Endodermal cell (in vitro differentiated cells): ENCODE measurements at regions not wholly inside any gene's neighbourhood (a gene's known extent, or its start where the extent isn't known, plus 50 kb on each side); places are given as distances from the start of the nearest gene placed in this dataset.

Source experiments
- DNase-seq: peaks from one replicate; pipeline ENCODE4 v3.0.0-alpha.2; 2017
- H3K27ac ChIP-seq: 2 replicates; pipeline ENCODE4 v1.5.1; 2013; ENCODE audit warnings: mild to moderate bottlenecking, low read depth, low read length, moderate library complexity
- H3K27me3 ChIP-seq: 2 replicates; pipeline ENCODE4 v1.6.1; 2013; ENCODE audit warnings: mild to moderate bottlenecking, low read length, moderate library complexity; ENCODE audit not compliant: insufficient read depth, control insufficient read depth, poor library complexity, severe bottlenecking
- H3K36me3 ChIP-seq: 2 replicates; pipeline ENCODE4 v1.7.0; 2013; ENCODE audit warnings: mild to moderate bottlenecking, low read length, moderate library complexity; ENCODE audit not compliant: control insufficient read depth, insufficient read depth
- H3K4me1 ChIP-seq: one replicate; pipeline ENCODE4 v1.7.0; 2013; ENCODE audit warnings: low read length; ENCODE audit not compliant: control insufficient read depth, insufficient read depth
- H3K4me3 ChIP-seq: 2 replicates; pipeline ENCODE4 v1.5.1; 2013; ENCODE audit warnings: mild to moderate bottlenecking, low read length, moderate library complexity
- H3K9ac ChIP-seq: 2 replicates; pipeline ENCODE4 v1.6.1; 2013; ENCODE audit warnings: mild to moderate bottlenecking, low read length, moderate library complexity; ENCODE audit not compliant: poor library complexity, severe bottlenecking; ENCODE audit errors: extremely low read depth
- H3K9me3 ChIP-seq: 2 replicates; pipeline ENCODE4 v1.6.1; 2013; ENCODE audit warnings: mild to moderate bottlenecking, low read length, moderate library complexity; ENCODE audit not compliant: control insufficient read depth
- H3K27ac Mint-ChIP-seq: 2 replicates; pipeline ENCODE4 v1.8.0; 2020; ENCODE audit warnings: mixed read lengths
- H3K27me3 Mint-ChIP-seq: 2 replicates; pipeline ENCODE4 v1.8.0; 2021; ENCODE audit warnings: mild to moderate bottlenecking, mixed read lengths; ENCODE audit not compliant: insufficient read depth
- H3K36me3 Mint-ChIP-seq: 2 replicates; pipeline ENCODE4 v1.8.0; 2020; ENCODE audit warnings: low read depth, mixed read lengths
- H3K4me1 Mint-ChIP-seq: 2 replicates; pipeline ENCODE4 v1.8.0; 2020; ENCODE audit warnings: mixed read lengths
- H3K4me3 Mint-ChIP-seq: 2 replicates; pipeline ENCODE4 v1.8.0; 2020; ENCODE audit warnings: mild to moderate bottlenecking, moderate library complexity, mixed read lengths
- H3K9me3 Mint-ChIP-seq: 2 replicates; pipeline ENCODE4 v1.8.0; 2020; ENCODE audit warnings: mild to moderate bottlenecking, mixed read lengths
- CTCF ChIP-seq: fragments of 200-600 bp; sonication (generic); conservative IDR thresholded peaks from 2 replicates; pipeline ENCODE4 v1.5.0; 2021; ENCODE audit warnings: antibody characterized with exemption, mild to moderate bottlenecking
- WGBS, 2 experiments: methylation state at CpG; one replicate each; pipeline versions ENCODE4 v1.1.5 to v1.1.7; 2013; ENCODE audit warnings: missing lambda C conversion rate in 2 of 2, mixed read lengths in 1 of 2; ENCODE audit not compliant: insufficient coverage in 1 of 2, insufficient read length in 1 of 2; 5-methylcytosine and 5-hydroxymethylcytosine counted together

DNA sequence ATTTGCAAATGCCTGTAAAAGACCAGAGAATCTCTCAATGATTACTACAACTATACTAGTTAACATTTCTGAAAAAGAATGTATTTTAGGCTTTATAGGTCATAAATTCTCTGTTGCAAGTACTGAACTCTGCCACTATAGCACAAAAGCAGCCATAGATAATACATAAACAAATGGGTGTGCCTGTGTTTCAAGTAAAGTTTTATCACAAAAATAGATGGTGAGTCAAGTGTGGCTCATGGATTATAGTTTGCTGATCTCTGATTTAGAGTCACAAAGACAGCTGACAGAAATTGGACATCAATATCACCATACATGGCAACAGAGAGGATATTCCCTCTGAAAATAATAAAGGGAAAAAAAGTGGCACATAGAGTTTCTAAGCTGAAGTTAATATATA lies 68.1 kb downstream of the FSCB start:
- no peaks in the 10 kb centered on the region for H3K36me3 Mint-ChIP-seq
- Histone ChIP-seq H3K9me3 (peaks cover 13% of the 10 kb centered on the region), H3K36me3 (no peaks in the 10 kb centered on the region), H3K4me1 (peaks cover 7% of the 10 kb centered on the region), H3K4me3 (no peak overlapping the region), H3K27ac (no peak overlapping the region), H3K27me3 (no peaks in the 10 kb centered on the region), H3K9ac (no peak overlapping the region)
- DNase-seq, result no peak
- no peaks in the 10 kb centered on the region for H3K4me1 Mint-ChIP-seq
- no peak overlapping the region for H3K4me3 Mint-ChIP-seq
- TF ChIP-seq CTCF, result no peak
- H3K9me3 Mint-ChIP-seq, result peaks cover 6% of the 10 kb centered on the region
- H3K27ac Mint-ChIP-seq, result no peak overlapping the region
- H3K27me3 Mint-ChIP-seq, result no peaks in the 10 kb centered on the region

DNA sequence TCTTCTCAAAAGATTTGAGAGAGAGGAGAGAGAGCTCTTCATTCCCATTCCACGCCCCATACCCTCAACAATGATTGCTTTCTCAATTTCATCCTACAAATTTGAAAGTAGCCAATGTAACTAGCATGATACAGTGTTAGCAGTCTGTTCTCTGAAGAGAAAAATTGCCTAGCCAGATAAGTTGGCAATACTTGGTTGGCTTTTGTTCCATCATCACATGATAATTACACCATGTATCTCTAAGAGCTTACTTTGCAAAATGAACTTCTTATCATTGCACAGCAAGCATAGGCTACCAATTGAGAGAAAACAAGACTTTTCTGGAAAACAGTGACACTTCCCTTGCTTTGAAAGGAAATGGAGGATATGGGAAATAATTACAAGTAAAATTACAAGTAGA lies 68.9 kb downstream of the FSCB start:
- Mint-ChIP-seq H3K27ac (no peak overlapping the region), H3K4me1 (peaks cover 1% of the 10 kb centered on the region), H3K4me3 (no peak overlapping the region), H3K36me3 (no peaks in the 10 kb centered on the region), H3K27me3 (no peaks in the 10 kb centered on the region), H3K9me3 (peaks cover 6% of the 10 kb centered on the region)
- Histone ChIP-seq H3K27ac (no peak overlapping the region), H3K4me1 (peaks cover 7% of the 10 kb centered on the region), H3K9ac (no peak overlapping the region), H3K4me3 (no peak overlapping the region), H3K9me3 (peaks cover 13% of the 10 kb centered on the region), H3K27me3 (no peaks in the 10 kb centered on the region), H3K36me3 (no peaks in the 10 kb centered on the region)
- no peak for TF ChIP-seq CTCF
- 63% methylated on average over 1 of the region's 1 CpG; no CpG with 5 or more reads in 1 of the 2 experiments for WGBS, 2 experiments
- no peak for DNase-seq

GRCh38 chr14:44436458-44436857 lies 70.6 kb downstream of the FSCB start:
- Histone ChIP-seq H3K27me3 (no peaks in the 10 kb centered on the region), H3K36me3 (no peaks in the 10 kb centered on the region), H3K9ac (no peak overlapping the region), H3K4me1 (peaks cover 14% of the 10 kb centered on the region), H3K9me3 (peaks cover 22% of the 10 kb centered on the region), H3K4me3 (no peak overlapping the region), H3K27ac (no peak overlapping the region)
- Mint-ChIP-seq H3K4me1 (peaks cover 11% of the 10 kb centered on the region), H3K27me3 (no peaks in the 10 kb centered on the region), H3K36me3 (no peaks in the 10 kb centered on the region), H3K4me3 (no peak overlapping the region), H3K27ac (no peak overlapping the region), H3K9me3 (peaks cover 6% of the 10 kb centered on the region)
- no peak for TF ChIP-seq CTCF
- no peak for DNase-seq
